Lower leg skin (tissue), 4 donors: ENCODE measurements at regions not wholly inside any gene's neighbourhood (a gene's known extent, or its start where the extent isn't known, plus 50 kb on each side); places are given as distances from the start of the nearest gene placed in this dataset.
"Not testable (repeated sequence)": the region's sequence is repeated elsewhere in the genome, so short reads cannot be mapped to it uniquely, and the experiment has no call there.

Experiments
- DNase-seq, 2 donors: peaks; one replicate each; pipeline ENCODE4 v3.0.0-alpha.2; 2019; ENCODE audit warnings: low spot score in 2 of 2
- H3K4me3 ChIP-seq: fragments of 200-600 bp; sonication (generic); 2 replicates; pipeline ENCODE4 v1.5.1; 2017; ENCODE audit warnings: mild to moderate bottlenecking, low read depth; ENCODE audit not compliant: poor library complexity, severe bottlenecking
- CTCF ChIP-seq, 3 donors: fragments of 450-650 bp; IDR thresholded peaks; one replicate each; pipeline ENCODE4 v1.5.1; 2016; ENCODE audit warnings: antibody characterized with exemption in 3 of 3, mild to moderate bottlenecking in 3 of 3, moderate library complexity in 2 of 3
- POLR2A ChIP-seq, 2 donors: fragments of 450-650 bp; IDR thresholded peaks; one replicate each; pipeline ENCODE4 v1.6.1; 2016 to 2017; ENCODE audit warnings: antibody characterized with exemption in 2 of 2, mild to moderate bottlenecking in 1 of 2, moderate library complexity in 1 of 2
- WGBS, 2 donors: methylation state at CpG; one replicate each; pipeline ENCODE4 v1.1.5; 2018; 5-methylcytosine and 5-hydroxymethylcytosine counted together
- intact Hi-C: fragments of 100-400 bp; cut with DNase I; formaldehyde crosslinking; loops from one replicate; pipeline ENCODE4 v1.15.0; 2023; ENCODE audit warnings: low total_unique reads

GRCh38 chrX:75596178-75596577 is 73.3 kb upstream of the ZDHHC15 start:
- intact Hi-C loops, result no loop called here
- DNase-seq, result no peak
- no peak for TF ChIP-seq CTCF (IDR thresholded peaks at IDR 0.05)
- WGBS, 2 donors, result 56 to 67% methylated on average over 2 of the region's 2 CpGs
- H3K4me3 ChIP-seq, result no peak overlapping the region

- DNase-seq, intact Hi-C loops, H3K4me3 ChIP-seq: not testable (repeated sequence)
- WGBS, 2 donors, result 82 to 93% methylated on average over 4 to 7 of the region's 7 CpGs
These were observed 70.3 kb upstream of the ZDHHC15 start for GRCh38 chrX:75593186-75593585.

GRCh38 chrX:75582511-75582910 is 59.7 kb upstream of the ZDHHC15 start:
- no peak for TF ChIP-seq POLR2A (IDR thresholded peaks at IDR 0.05)
- TF ChIP-seq CTCF (IDR thresholded peaks at IDR 0.05), result no peak
- no peak overlapping the region for H3K4me3 ChIP-seq
- peak in 1 of 2 donors; percentile 82 for DNase-seq
- intact Hi-C loops, result no loop called here
- 83 to 98% methylated on average over 13 of the region's 13 CpGs for WGBS, 2 donors
